HEK293T (cell line): ENCODE measurements at regions not wholly inside any gene's neighbourhood (a gene's known extent, or its start where the extent isn't known, plus 50 kb on each side); places are given as distances from the start of the nearest gene placed in this dataset.

Source experiments
- CTCF ChIA-PET: fragments of 350-600 bp; formaldehyde crosslinking; extraction: SDS; loops from one replicate; lab custom pipeline; 2021; ENCODE audit warnings: antibody characterized with exemption, inconsistent platforms; lab: Yijun Ruan, JAX
- POLR2A ChIA-PET: fragments of 350-600 bp; formaldehyde crosslinking; extraction: SDS; loops from one replicate; lab custom pipeline; 2020; ENCODE audit warnings: antibody characterized with exemption, inconsistent platforms; lab: Yijun Ruan, JAX
- DNase-seq: peaks from one replicate; pipeline ENCODE4 v3.0.0; 2012; ENCODE audit warnings: mixed read lengths; ENCODE audit errors: extremely low spot score
- ARNT ChIP-seq: fragments of 450-650 bp; IDR thresholded peaks from 2 replicates; pipeline ENCODE4 v1.6.1; 2017; ENCODE audit warnings: mild to moderate bottlenecking
- BHLHE40 ChIP-seq: fragments of 450-650 bp; IDR thresholded peaks from 2 replicates; pipeline ENCODE4 v1.6.1; 2016; ENCODE audit warnings: mild to moderate bottlenecking, moderate library complexity, borderline replicate concordance
- CTBP1 ChIP-seq: fragments of 450-650 bp; IDR thresholded peaks from 2 replicates; pipeline ENCODE4 v1.6.1; 2016; ENCODE audit warnings: borderline replicate concordance
- ELF4 ChIP-seq: fragments of 450-650 bp; IDR thresholded peaks from 2 replicates; pipeline ENCODE4 v1.6.1; 2017; ENCODE audit warnings: antibody characterized with exemption
- FOXA1 ChIP-seq: fragments of 450-650 bp; IDR thresholded peaks from 2 replicates; pipeline ENCODE4 v1.6.1; 2016; ENCODE audit warnings: mild to moderate bottlenecking
- FOXK2 ChIP-seq: fragments of 450-650 bp; IDR thresholded peaks from 2 replicates; pipeline ENCODE4 v1.6.1; 2016; ENCODE audit warnings: mild to moderate bottlenecking
- FOXM1 ChIP-seq: fragments of 450-650 bp; IDR thresholded peaks from 2 replicates; pipeline ENCODE4 v1.6.1; 2017; ENCODE audit warnings: mild to moderate bottlenecking, borderline replicate concordance
- HDGF ChIP-seq: fragments of 450-650 bp; IDR thresholded peaks from 2 replicates; pipeline ENCODE4 v1.6.1; 2017; ENCODE audit warnings: antibody characterized with exemption, borderline replicate concordance
- L3MBTL2 ChIP-seq: fragments of 450-650 bp; conservative IDR thresholded peaks from 2 replicates; pipeline ENCODE4 v1.6.1; 2016; ENCODE audit warnings: mild to moderate bottlenecking
- LEF1 ChIP-seq: fragments of 450-650 bp; IDR thresholded peaks from 2 replicates; pipeline ENCODE4 v1.6.1; 2017; ENCODE audit warnings: mild to moderate bottlenecking, borderline replicate concordance
- NFRKB ChIP-seq: fragments of 450-650 bp; IDR thresholded peaks from 2 replicates; pipeline ENCODE4 v1.6.1; 2016; ENCODE audit warnings: mild to moderate bottlenecking, moderate library complexity
- SP1 ChIP-seq: fragments of 450-650 bp; IDR thresholded peaks from 2 replicates; pipeline ENCODE4 v1.6.1; 2017
- SUZ12 ChIP-seq: fragments of 450-650 bp; IDR thresholded peaks from 2 replicates; pipeline ENCODE4 v1.6.1; 2016; ENCODE audit warnings: mild to moderate bottlenecking
- TARDBP ChIP-seq: fragments of 450-650 bp; IDR thresholded peaks from 2 replicates; pipeline ENCODE4 v1.6.1; 2016
- ZNF384 ChIP-seq: fragments of 450-650 bp; IDR thresholded peaks from 2 replicates; pipeline ENCODE4 v1.6.1; 2016
- TF ChIP-seq, protein P1 (sequence below): fragments of 450-650 bp; IDR thresholded peaks from 2 replicates; pipeline ENCODE4 v1.6.1; 2016

- ChIA-PET POLR2A (no interaction called here), CTCF (no interaction called here)
- DNase-seq, result no peak
- TF ChIP-seq, protein P1, sequence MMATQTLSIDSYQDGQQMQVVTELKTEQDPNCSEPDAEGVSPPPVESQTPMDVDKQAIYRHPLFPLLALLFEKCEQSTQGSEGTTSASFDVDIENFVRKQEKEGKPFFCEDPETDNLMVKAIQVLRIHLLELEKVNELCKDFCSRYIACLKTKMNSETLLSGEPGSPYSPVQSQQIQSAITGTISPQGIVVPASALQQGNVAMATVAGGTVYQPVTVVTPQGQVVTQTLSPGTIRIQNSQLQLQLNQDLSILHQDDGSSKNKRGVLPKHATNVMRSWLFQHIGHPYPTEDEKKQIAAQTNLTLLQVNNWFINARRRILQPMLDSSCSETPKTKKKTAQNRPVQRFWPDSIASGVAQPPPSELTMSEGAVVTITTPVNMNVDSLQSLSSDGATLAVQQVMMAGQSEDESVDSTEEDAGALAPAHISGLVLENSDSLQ, result no peak
- TF ChIP-seq SUZ12, result no peak
- TF ChIP-seq FOXA1, result no peak
- TF ChIP-seq FOXK2, result no peak
- TF ChIP-seq BHLHE40, result no peak
- TF ChIP-seq CTBP1, result no peak
- no peak for TF ChIP-seq ZNF384
- no peak for TF ChIP-seq NFRKB
- TF ChIP-seq TARDBP, result no peak
- TF ChIP-seq LEF1, result no peak
- no peak for TF ChIP-seq FOXM1
- TF ChIP-seq HDGF, result no peak
- no peak for TF ChIP-seq ARNT
- no peak for TF ChIP-seq L3MBTL2
- no peak for TF ChIP-seq SP1
- TF ChIP-seq ELF4, result no peak
Measured at GRCh38 chr13:22735011-22735995, 445.5 kb upstream of the SGCG start.

DNA sequence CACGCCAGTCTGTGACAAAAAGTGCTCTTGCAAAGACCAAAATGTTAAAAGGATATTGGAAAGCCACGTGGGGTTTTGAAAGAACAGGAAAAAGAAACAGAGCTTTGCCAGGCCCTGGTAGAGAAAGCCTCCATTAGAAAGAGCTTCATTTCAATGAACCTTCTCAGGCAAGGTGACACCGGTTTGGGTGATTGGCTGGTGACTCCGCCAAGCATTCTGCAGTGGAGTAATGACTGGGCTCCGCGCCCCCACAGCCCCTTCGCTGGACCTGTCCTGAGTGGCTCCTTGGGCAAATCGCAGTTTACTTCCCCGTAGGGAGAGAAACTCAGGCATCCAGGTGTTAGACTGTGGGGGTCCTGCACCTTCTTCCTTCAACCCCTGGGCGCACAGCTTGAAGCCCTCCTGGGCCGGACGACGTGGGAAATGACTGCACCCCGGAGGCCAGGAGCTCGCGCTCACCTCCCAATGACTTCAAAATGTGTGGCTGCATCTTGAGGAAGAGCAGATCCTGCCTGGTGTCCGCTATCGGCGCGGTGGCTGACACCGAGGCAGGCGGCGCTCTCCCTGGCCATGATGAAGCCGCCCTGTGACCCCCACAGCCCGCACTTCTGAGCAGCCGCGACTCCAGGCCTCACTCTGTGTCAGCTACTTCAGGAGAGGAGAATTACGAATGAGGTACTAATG is 444.6 kb upstream of the SGCG start:
- ChIA-PET POLR2A (no interaction called here), CTCF (no interaction called here)
- TF ChIP-seq ARNT (no peak), FOXK2 (no peak), FOXA1 (no peak), ELF4 (no peak), LEF1 (no peak), SP1 (no peak), TARDBP (no peak), SUZ12 (no peak), ZNF384 (no peak), BHLHE40 (no peak), NFRKB (no peak), CTBP1 (no peak), HDGF (no peak), L3MBTL2 (no peak), FOXM1 (no peak)
- TF ChIP-seq, protein P1, result no peak
- no peak for DNase-seq

DNA sequence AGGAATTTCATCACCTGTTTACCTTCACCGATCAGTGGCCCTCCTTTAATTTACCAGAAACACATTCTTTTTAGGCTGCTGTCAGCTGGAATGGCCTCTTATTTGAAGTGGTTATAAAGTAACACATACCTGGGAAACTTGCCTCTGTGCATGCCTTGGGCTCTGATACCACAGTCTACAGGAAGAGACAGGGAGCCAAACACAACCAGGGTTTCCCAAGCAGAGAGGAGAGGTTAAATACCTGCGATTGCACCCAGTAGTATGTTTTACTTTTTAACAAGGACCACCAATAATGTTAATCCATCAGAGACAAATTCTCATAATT is 444.0 kb upstream of the SGCG start:
- POLR2A ChIA-PET, result no interaction called here
- CTCF ChIA-PET, result no interaction called here
- no peak for DNase-seq
- no peak for TF ChIP-seq FOXM1
- TF ChIP-seq ARNT, result no peak
- no peak for TF ChIP-seq ELF4
- no peak for TF ChIP-seq BHLHE40
- TF ChIP-seq HDGF, result no peak
- TF ChIP-seq NFRKB, result no peak
- TF ChIP-seq TARDBP, result no peak
- no peak for TF ChIP-seq L3MBTL2
- no peak for TF ChIP-seq LEF1
- TF ChIP-seq CTBP1, result no peak

GRCh38 chr13:22738357-22738756 is 442.4 kb upstream of the SGCG start:
- ChIA-PET POLR2A (no interaction called here), CTCF (no interaction called here)
- TF ChIP-seq FOXM1, result no peak
- no peak for TF ChIP-seq ZNF384
- TF ChIP-seq L3MBTL2, result no peak
- no peak for TF ChIP-seq SP1
- no peak for TF ChIP-seq BHLHE40
- no peak for TF ChIP-seq FOXK2
- TF ChIP-seq TARDBP, result no peak
- no peak for TF ChIP-seq LEF1
- no peak for TF ChIP-seq FOXA1
- no peak for TF ChIP-seq ELF4
- no peak for TF ChIP-seq NFRKB
- no peak for TF ChIP-seq SUZ12
- no peak for TF ChIP-seq ARNT
- no peak for DNase-seq

- TF ChIP-seq L3MBTL2, result no peak
- TF ChIP-seq ARNT, result no peak
- TF ChIP-seq ZNF384, result no peak
- TF ChIP-seq NFRKB, result no peak
- TF ChIP-seq CTBP1, result no peak
- TF ChIP-seq FOXA1, result no peak
- no peak for TF ChIP-seq ELF4
- TF ChIP-seq BHLHE40, result no peak
- TF ChIP-seq FOXK2, result no peak
- no peak for TF ChIP-seq SP1
- TF ChIP-seq, protein P1, result no peak
- no peak for TF ChIP-seq TARDBP
- no peak for TF ChIP-seq LEF1
- ChIA-PET CTCF (no interaction called here), POLR2A (no interaction called here)
- DNase-seq, result no peak
Measured at GRCh38 chr13:22740264-22740663, 440.5 kb upstream of the SGCG start.
